Neural progenitor cell (in vitro differentiated cells): ENCODE measurements at regions not wholly inside any gene's neighbourhood (a gene's known extent, or its start where the extent isn't known, plus 50 kb on each side); places are given as distances from the start of the nearest gene placed in this dataset.
"Not testable (repeated sequence)": the region's sequence is repeated elsewhere in the genome, so short reads cannot be mapped to it uniquely, and the experiment has no call there.

Source experiments
- DNase-seq: peaks from one replicate; pipeline ENCODE4 v3.0.0-alpha.2; 2016; ENCODE audit warnings: low spot score
- H2AFZ ChIP-seq: fragments of 200-600 bp; sonication (generic); replicated peaks from 2 replicates; pipeline ENCODE4 v1.6.1; 2016; ENCODE audit warnings: antibody characterized with exemption
- H3F3A ChIP-seq: fragments of 200-600 bp; sonication (generic); 2 replicates; pipeline ENCODE4 v1.6.1; 2016; ENCODE audit warnings: antibody characterized with exemption, low read depth
- H3K27ac ChIP-seq: fragments of 200-600 bp; sonication (generic); 2 replicates; pipeline ENCODE4 v1.5.1; 2016; ENCODE audit warnings: mild to moderate bottlenecking
- H3K27me3 ChIP-seq: fragments of 200-600 bp; sonication (generic); 2 replicates; pipeline ENCODE4 v1.6.1; 2016; ENCODE audit warnings: mild to moderate bottlenecking, moderate library complexity
- H3K36me3 ChIP-seq: fragments of 200-600 bp; sonication (generic); 2 replicates; pipeline ENCODE4 v1.5.1; 2016
- H3K4me1 ChIP-seq: fragments of 200-600 bp; sonication (generic); 2 replicates; pipeline ENCODE4 v1.6.1; 2016; ENCODE audit warnings: mixed run types
- H3K4me2 ChIP-seq: fragments of 200-600 bp; sonication (generic); 2 replicates; pipeline ENCODE4 v1.6.1; 2016
- H3K4me3 ChIP-seq: fragments of 200-600 bp; sonication (generic); 2 replicates; pipeline ENCODE4 v1.5.1; 2016
- H3K79me2 ChIP-seq: fragments of 200-600 bp; sonication (generic); 2 replicates; pipeline ENCODE4 v1.6.1; 2016; ENCODE audit warnings: low read depth
- H3K9ac ChIP-seq: fragments of 200-600 bp; sonication (generic); 2 replicates; pipeline ENCODE4 v1.6.1; 2016
- H3K9me3 ChIP-seq: fragments of 200-600 bp; sonication (generic); 2 replicates; pipeline ENCODE4 v1.5.1; 2016; ENCODE audit warnings: low read depth
- H4K20me1 ChIP-seq: fragments of 200-600 bp; sonication (generic); 2 replicates; pipeline ENCODE4 v1.6.1; 2016; ENCODE audit warnings: low read depth
- H3K27ac Mint-ChIP-seq: 3 replicates; pipeline ENCODE4 v1.8.0; 2021; ENCODE audit warnings: mixed read lengths
- H3K27me3 Mint-ChIP-seq: 2 replicates; pipeline ENCODE4 v1.8.0; 2022; ENCODE audit warnings: low read depth, mild to moderate bottlenecking, inconsistent platforms, moderate library complexity, mixed read lengths; ENCODE audit not compliant: insufficient read depth
- H3K36me3 Mint-ChIP-seq: 3 replicates; pipeline ENCODE4 v1.8.0; 2021; ENCODE audit warnings: mixed read lengths
- H3K4me1 Mint-ChIP-seq: 3 replicates; pipeline ENCODE4 v1.8.0; 2021; ENCODE audit warnings: mixed read lengths
- H3K4me3 Mint-ChIP-seq: 3 replicates; pipeline ENCODE4 v1.8.0; 2021; ENCODE audit warnings: mild to moderate bottlenecking, moderate library complexity, mixed read lengths
- H3K9me3 Mint-ChIP-seq: 3 replicates; pipeline ENCODE4 v1.8.0; 2020; ENCODE audit warnings: mixed read lengths
- EZH2 ChIP-seq: fragments of 200-600 bp; sonication (generic); IDR thresholded peaks from 2 replicates; pipeline ENCODE4 v1.6.1; 2017; ENCODE audit warnings: antibody characterized with exemption, mild to moderate bottlenecking, moderate library complexity
- EZH2phosphoT487 ChIP-seq: fragments of 200-600 bp; sonication (generic); IDR thresholded peaks from 2 replicates; pipeline ENCODE4 v1.6.1; 2017; ENCODE audit warnings: antibody characterized with exemption
- TF ChIP-seq, protein P1 (sequence below): fragments of 200-600 bp; sonication (generic); IDR thresholded peaks from 2 replicates; pipeline ENCODE4 v1.5.1; 2017; ENCODE audit warnings: antibody characterized with exemption, mild to moderate bottlenecking

DNA sequence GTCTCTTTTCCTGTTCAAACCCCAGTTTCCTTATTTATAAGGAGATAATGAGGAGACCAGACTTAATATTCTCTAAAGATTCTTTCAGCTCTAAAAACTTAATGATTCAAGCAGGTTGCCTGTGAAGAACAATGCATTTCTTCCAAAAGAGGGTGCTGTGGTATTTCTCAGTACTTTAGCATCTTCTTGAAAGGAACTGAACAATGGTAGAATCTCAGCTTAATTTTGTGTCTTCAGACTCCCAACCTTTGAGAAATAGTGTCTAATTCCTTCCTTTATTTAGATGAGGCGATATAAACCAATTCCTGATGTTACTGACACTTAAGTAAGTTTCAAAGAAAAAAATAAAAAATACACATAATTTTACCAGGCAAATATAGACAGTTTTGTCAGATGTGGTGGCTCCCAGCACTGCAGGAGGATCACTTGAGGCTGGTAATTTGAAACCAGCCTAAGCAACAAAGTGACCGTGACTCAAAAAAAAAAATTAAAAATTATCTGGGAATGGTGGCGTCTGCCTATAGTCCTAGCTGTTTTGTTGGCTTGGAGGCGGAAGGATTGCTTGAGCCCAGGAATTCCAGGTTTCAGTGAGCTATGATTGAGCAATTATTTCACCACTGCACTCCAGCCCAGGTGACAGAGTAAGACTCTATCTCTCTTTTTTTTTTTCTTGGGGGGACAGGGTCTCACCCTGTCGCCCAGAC lies 76.9 kb upstream of the PSMA6 start:
- Mint-ChIP-seq H3K9me3 (no peaks in the 10 kb centered on the region), H3K4me3 (no peak overlapping the region), H3K4me1 (peaks cover 6% of the 10 kb centered on the region), H3K36me3 (no peaks in the 10 kb centered on the region), H3K27me3 (no peaks in the 10 kb centered on the region), H3K27ac (no peak overlapping the region)
- no peaks in the 10 kb centered on the region for H3K27me3 ChIP-seq
- no peak overlapping the region for H3K27ac ChIP-seq
- H2AFZ ChIP-seq = no peak overlapping the region
- H3F3A ChIP-seq = no peaks in the 10 kb centered on the region
- no peak overlapping the region for H3K9ac ChIP-seq
- H3K9me3 ChIP-seq = no peaks in the 10 kb centered on the region
- no peaks in the 10 kb centered on the region for H3K36me3 ChIP-seq
- TF ChIP-seq EZH2phosphoT487 (no peak), EZH2 (no peak)
- TF ChIP-seq, protein P1, sequence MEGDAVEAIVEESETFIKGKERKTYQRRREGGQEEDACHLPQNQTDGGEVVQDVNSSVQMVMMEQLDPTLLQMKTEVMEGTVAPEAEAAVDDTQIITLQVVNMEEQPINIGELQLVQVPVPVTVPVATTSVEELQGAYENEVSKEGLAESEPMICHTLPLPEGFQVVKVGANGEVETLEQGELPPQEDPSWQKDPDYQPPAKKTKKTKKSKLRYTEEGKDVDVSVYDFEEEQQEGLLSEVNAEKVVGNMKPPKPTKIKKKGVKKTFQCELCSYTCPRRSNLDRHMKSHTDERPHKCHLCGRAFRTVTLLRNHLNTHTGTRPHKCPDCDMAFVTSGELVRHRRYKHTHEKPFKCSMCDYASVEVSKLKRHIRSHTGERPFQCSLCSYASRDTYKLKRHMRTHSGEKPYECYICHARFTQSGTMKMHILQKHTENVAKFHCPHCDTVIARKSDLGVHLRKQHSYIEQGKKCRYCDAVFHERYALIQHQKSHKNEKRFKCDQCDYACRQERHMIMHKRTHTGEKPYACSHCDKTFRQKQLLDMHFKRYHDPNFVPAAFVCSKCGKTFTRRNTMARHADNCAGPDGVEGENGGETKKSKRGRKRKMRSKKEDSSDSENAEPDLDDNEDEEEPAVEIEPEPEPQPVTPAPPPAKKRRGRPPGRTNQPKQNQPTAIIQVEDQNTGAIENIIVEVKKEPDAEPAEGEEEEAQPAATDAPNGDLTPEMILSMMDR = peak; percentile 61
- peak; percentile 50 for DNase-seq
- H3K79me2 ChIP-seq = no peaks in the 10 kb centered on the region
- H3K4me1 ChIP-seq = peaks cover 4% of the 10 kb centered on the region
- H3K4me2 ChIP-seq = no peak overlapping the region
- no peak overlapping the region for H3K4me3 ChIP-seq
- no peaks in the 10 kb centered on the region for H4K20me1 ChIP-seq

DNA sequence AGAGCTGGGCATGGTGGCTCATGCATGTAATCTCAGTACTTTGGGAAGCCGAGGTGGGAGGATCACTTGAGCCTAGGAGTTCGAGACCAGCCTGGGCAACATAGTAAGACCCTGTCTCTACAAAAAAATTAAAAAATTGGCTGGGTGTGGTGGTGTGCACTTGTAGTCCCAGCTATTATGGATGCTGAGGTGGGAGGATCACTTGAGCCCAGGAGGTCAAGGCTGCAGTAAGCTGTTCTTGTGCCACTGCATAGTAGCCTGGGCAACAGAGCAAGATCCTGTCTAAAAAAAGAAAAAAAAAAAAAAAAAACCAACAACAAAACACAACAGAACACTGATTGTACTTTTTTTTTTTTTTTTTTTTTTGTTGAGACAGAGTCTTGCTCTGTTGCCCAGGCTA lies 74.0 kb upstream of the PSMA6 start:
- not testable (repeated sequence) for H3K9me3 ChIP-seq, H3K27me3 Mint-ChIP-seq, H3K4me3 ChIP-seq, H3K36me3 Mint-ChIP-seq, H3K4me1 ChIP-seq, H3K27me3 ChIP-seq, H3K27ac Mint-ChIP-seq, H2AFZ ChIP-seq, H3F3A ChIP-seq, H3K27ac ChIP-seq, H3K4me3 Mint-ChIP-seq, H3K4me1 Mint-ChIP-seq, H3K79me2 ChIP-seq, H3K4me2 ChIP-seq, H3K36me3 ChIP-seq, DNase-seq, H3K9me3 Mint-ChIP-seq, H4K20me1 ChIP-seq, H3K9ac ChIP-seq

DNA sequence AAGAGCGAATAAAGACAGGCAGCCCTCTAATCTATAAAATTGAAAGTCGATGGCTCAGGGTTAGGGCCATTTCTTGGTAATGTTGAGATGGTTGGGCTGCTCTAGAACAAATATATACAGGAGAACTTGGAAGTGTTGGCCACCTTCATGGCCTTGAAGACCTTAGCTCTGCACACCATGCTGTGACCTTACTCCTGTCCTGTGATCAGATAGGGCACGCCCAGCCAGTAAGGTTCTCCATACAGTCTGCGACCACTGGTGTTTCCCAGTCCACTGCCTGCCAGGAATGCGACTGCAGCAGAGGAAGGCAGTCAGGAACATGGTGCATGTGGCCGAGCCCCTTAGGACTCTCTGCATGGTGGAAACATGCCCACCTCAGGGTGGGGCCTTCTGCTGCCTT lies 73.2 kb upstream of the PSMA6 start:
- no peaks in the 10 kb centered on the region for H3K27me3 ChIP-seq
- H4K20me1 ChIP-seq = no peaks in the 10 kb centered on the region
- no peaks in the 10 kb centered on the region for H3K27me3 Mint-ChIP-seq
- H3K27ac Mint-ChIP-seq = no peak overlapping the region
- H3K9me3 Mint-ChIP-seq = no peaks in the 10 kb centered on the region
- H3K4me3 ChIP-seq = no peak overlapping the region
- H3K4me1 Mint-ChIP-seq = peaks cover 6% of the 10 kb centered on the region
- TF ChIP-seq, protein P1 = no peak
- TF ChIP-seq EZH2 (no peak), EZH2phosphoT487 (no peak)
- no peak overlapping the region for H2AFZ ChIP-seq
- no peak overlapping the region for H3K4me3 Mint-ChIP-seq
- H3K79me2 ChIP-seq = no peaks in the 10 kb centered on the region
- H3K36me3 ChIP-seq = no peaks in the 10 kb centered on the region
- peaks cover 4% of the 10 kb centered on the region for H3K4me1 ChIP-seq
- no peak overlapping the region for H3K27ac ChIP-seq
- no peaks in the 10 kb centered on the region for H3K36me3 Mint-ChIP-seq
- no peaks in the 10 kb centered on the region for H3F3A ChIP-seq
- no peak overlapping the region for H3K9ac ChIP-seq
- H3K4me2 ChIP-seq = no peak overlapping the region
- H3K9me3 ChIP-seq = no peaks in the 10 kb centered on the region
- no peak for DNase-seq

DNA sequence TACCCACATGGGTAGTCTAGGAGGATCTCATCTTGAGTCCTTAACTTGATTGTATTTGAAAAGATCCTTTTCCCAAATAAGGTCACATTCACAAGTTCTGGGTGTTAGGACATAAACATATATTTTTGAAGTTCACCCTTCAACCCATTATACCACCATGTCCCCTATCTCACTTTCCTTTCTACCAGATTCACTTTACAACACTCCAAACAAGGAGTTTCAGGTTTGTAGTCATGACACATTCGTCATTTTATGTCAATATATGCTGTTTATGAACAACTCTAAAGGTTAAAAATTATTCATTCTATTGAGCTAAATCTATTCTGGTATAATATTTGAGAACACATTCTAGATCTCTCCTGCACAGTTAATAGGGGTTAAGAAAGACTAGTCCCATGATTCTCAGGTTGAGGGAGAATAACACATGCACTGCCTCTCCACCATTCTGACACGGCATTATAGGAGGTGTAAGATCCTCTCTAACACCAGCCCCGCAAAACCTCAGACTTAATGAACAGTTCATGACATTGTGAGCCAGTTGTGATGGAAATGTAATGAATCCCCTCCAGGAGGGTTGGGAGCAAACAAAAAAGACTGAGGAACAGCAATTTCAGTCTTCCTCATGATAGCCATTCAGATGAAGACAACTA lies 72.0 kb upstream of the PSMA6 start:
- H4K20me1 ChIP-seq = no peaks in the 10 kb centered on the region
- H3K4me2 ChIP-seq = no peak overlapping the region
- TF ChIP-seq EZH2 (no peak), EZH2phosphoT487 (no peak)
- TF ChIP-seq, protein P1 = no peak
- H3K27ac ChIP-seq = no peak overlapping the region
- Mint-ChIP-seq H3K36me3 (no peaks in the 10 kb centered on the region), H3K4me3 (no peak overlapping the region), H3K9me3 (no peaks in the 10 kb centered on the region), H3K27ac (no peak overlapping the region), H3K4me1 (peaks cover 4% of the 10 kb centered on the region), H3K27me3 (no peaks in the 10 kb centered on the region)
- H3K9ac ChIP-seq = no peak overlapping the region
- H3K79me2 ChIP-seq = no peaks in the 10 kb centered on the region
- no peaks in the 10 kb centered on the region for H3K27me3 ChIP-seq
- no peak for DNase-seq
- H3K4me1 ChIP-seq = peaks cover 4% of the 10 kb centered on the region
- H3K4me3 ChIP-seq = no peak overlapping the region
- H3K9me3 ChIP-seq = no peaks in the 10 kb centered on the region
- no peaks in the 10 kb centered on the region for H3F3A ChIP-seq
- H2AFZ ChIP-seq = no peak overlapping the region
- H3K36me3 ChIP-seq = no peaks in the 10 kb centered on the region
